ENCODE measurements at regions not wholly inside any gene's neighbourhood (a gene's known extent, or its start where the extent isn't known, plus 50 kb on each side); places are given as distances from the start of the nearest gene placed in this dataset.

DNA sequence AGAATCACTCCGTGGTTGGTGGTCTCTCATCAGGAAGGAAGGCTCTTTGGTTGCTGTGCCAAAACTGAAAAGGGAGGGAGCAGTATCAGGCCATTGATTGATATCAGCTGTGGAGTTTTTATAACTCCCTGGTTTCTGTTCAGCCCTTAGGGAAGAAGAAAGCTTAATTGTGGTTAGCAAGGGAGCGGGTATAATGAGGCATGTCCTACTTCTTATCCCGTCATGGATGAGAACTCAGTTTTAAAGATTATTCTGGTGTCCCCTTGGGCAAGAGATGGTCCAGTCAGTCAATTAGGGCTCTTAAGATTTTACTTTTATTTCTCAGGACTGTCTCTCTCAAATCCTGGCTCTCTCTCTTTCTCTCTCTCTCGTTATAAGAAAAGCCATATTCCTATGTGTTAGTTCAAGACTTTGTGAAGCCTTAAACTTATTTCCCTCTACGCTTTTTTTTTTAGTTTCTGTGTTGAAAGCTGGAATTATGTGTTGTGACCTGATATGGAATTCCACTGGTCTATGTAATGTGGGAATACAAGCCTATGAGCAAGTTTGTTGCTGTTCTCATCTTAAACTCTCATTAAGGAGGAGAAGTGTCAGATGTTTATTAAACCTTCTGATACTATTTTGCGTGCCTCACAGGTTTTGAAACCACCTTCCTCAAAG, 514.0 kb upstream of the CDH2 start:
- TF ChIP-seq, protein P1, sequence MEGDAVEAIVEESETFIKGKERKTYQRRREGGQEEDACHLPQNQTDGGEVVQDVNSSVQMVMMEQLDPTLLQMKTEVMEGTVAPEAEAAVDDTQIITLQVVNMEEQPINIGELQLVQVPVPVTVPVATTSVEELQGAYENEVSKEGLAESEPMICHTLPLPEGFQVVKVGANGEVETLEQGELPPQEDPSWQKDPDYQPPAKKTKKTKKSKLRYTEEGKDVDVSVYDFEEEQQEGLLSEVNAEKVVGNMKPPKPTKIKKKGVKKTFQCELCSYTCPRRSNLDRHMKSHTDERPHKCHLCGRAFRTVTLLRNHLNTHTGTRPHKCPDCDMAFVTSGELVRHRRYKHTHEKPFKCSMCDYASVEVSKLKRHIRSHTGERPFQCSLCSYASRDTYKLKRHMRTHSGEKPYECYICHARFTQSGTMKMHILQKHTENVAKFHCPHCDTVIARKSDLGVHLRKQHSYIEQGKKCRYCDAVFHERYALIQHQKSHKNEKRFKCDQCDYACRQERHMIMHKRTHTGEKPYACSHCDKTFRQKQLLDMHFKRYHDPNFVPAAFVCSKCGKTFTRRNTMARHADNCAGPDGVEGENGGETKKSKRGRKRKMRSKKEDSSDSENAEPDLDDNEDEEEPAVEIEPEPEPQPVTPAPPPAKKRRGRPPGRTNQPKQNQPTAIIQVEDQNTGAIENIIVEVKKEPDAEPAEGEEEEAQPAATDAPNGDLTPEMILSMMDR (IDR thresholded peaks at IDR 0.05) = no peak
- TF ChIP-seq POLR2A (IDR thresholded peaks at IDR 0.05) = no peak
